Progenitor cell of endocrine pancreas (in vitro differentiated cells): ENCODE measurements at regions not wholly inside any gene's neighbourhood (a gene's known extent, or its start where the extent isn't known, plus 50 kb on each side); places are given as distances from the start of the nearest gene placed in this dataset.

Experiments
- DNase-seq: peaks from one replicate; pipeline ENCODE4 v3.0.0; 2021; ENCODE audit warnings: low spot score; ENCODE audit not compliant: unreplicated experiment
- H3K27ac Mint-ChIP-seq: 2 replicates; pipeline ENCODE4 v1.8.0; 2021; ENCODE audit warnings: mild to moderate bottlenecking, moderate library complexity, mixed read lengths
- H3K27me3 Mint-ChIP-seq: 2 replicates; pipeline ENCODE4 v1.8.0; 2021; ENCODE audit warnings: mixed read lengths
- H3K36me3 Mint-ChIP-seq: 2 replicates; pipeline ENCODE4 v1.8.0; 2022; ENCODE audit warnings: mixed read lengths; ENCODE audit not compliant: insufficient read depth
- H3K4me1 Mint-ChIP-seq: 2 replicates; pipeline ENCODE4 v1.8.0; 2021; ENCODE audit warnings: low read depth, mixed read lengths
- H3K4me3 Mint-ChIP-seq: 2 replicates; pipeline ENCODE4 v1.8.0; 2021; ENCODE audit warnings: low read depth, mild to moderate bottlenecking, moderate library complexity, mixed read lengths
- H3K9me3 Mint-ChIP-seq: 2 replicates; pipeline ENCODE4 v1.8.0; 2021; ENCODE audit warnings: low read depth, mixed read lengths
- CTCF ChIP-seq: fragments of 200-600 bp; sonication (generic); IDR thresholded peaks from one replicate; pipeline ENCODE4 v1.5.0; 2021; ENCODE audit warnings: antibody characterized with exemption, mild to moderate bottlenecking; ENCODE audit not compliant: unreplicated experiment

GRCh38 chr2:204205082-204205481 is 268.5 kb downstream of the ICOS start:
- Mint-ChIP-seq H3K27me3 (peaks cover 28% of the 10 kb centered on the region), H3K9me3 (no peaks in the 10 kb centered on the region), H3K4me3 (no peak overlapping the region), H3K27ac (no peak overlapping the region), H3K36me3 (no peaks in the 10 kb centered on the region), H3K4me1 (no peaks in the 10 kb centered on the region)
- no peak for DNase-seq
- TF ChIP-seq CTCF: no peak

DNA sequence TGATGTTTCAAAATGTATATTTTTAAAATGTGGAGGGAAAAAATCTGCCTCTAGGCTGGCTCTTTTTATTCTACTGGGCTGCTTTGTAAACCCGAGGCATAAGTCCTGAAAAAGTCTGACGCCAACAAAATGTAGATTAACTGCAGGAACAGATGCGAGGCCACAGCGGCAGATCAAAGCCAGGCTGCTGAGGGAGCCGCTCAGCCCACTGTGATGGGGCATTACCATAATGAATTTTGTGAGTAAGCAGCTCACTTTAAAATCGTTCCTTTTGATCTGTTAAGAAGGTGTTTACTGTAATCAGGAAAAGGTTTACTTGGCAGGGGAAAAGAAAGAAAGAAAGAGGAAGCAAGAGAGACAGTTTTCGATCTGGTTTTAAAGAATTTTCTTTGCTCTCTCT is 269.0 kb downstream of the ICOS start:
- no peaks in the 10 kb centered on the region for H3K4me1 Mint-ChIP-seq
- H3K27ac Mint-ChIP-seq: no peak overlapping the region
- H3K27me3 Mint-ChIP-seq: peaks cover 28% of the 10 kb centered on the region
- no peak for TF ChIP-seq CTCF
- no peaks in the 10 kb centered on the region for H3K9me3 Mint-ChIP-seq
- no peak overlapping the region for H3K4me3 Mint-ChIP-seq
- no peaks in the 10 kb centered on the region for H3K36me3 Mint-ChIP-seq
- no peak for DNase-seq

DNA sequence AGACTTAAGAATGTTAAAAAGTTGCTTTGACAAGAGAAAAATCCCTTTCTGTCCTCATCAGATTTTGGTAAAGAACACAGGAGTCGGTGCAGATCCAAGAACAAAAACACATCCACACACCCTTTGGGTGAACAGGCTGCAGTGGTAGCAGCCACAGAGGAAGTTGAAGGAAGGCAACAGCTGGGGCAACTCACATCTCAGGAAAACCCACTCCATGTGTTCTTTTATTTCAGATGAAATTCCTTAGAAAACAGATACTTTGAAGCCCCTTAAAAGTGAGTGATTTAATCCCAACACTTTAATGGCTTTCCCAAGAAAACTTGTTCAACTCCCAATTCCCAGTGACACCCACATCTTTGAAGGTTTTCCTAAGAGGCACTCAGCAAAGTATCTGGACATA is 271.3 kb downstream of the ICOS start:
- no peak for TF ChIP-seq CTCF
- DNase-seq: no peak
- Mint-ChIP-seq H3K27ac (no peak overlapping the region), H3K4me3 (no peak overlapping the region), H3K27me3 (peaks cover 28% of the 10 kb centered on the region), H3K9me3 (no peaks in the 10 kb centered on the region), H3K36me3 (no peaks in the 10 kb centered on the region), H3K4me1 (no peaks in the 10 kb centered on the region)

DNA sequence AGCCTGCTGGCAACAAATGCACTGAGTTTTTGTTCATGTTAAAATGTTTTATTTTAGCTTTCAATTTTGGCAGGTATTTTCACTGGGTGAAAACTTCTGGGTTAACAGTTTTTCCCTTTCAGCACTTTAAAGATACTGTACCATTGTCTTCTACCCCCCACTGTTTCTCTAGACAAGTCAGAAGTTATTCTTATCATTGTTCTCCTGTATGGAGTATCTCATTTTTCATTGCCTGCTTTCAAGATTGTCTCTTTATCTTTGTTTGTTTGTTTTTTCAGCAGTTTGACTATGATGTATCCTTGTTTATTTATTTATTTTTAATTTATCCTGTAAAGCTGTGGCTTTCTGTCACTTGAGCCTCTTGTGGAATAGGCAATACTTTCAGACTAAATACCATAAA is 277.0 kb downstream of the ICOS start:
- Mint-ChIP-seq H3K27me3 (no peaks in the 10 kb centered on the region), H3K4me3 (no peak overlapping the region), H3K4me1 (no peaks in the 10 kb centered on the region), H3K9me3 (peaks cover 17% of the 10 kb centered on the region), H3K27ac (no peak overlapping the region), H3K36me3 (peaks cover 3% of the 10 kb centered on the region)
- no peak for TF ChIP-seq CTCF
- no peak for DNase-seq

- DNase-seq: no peak
- H3K27ac Mint-ChIP-seq: no peak overlapping the region
- no peaks in the 10 kb centered on the region for H3K27me3 Mint-ChIP-seq
- H3K4me3 Mint-ChIP-seq: no peak overlapping the region
- no peaks in the 10 kb centered on the region for H3K4me1 Mint-ChIP-seq
- peaks cover 18% of the 10 kb centered on the region for H3K9me3 Mint-ChIP-seq
- H3K36me3 Mint-ChIP-seq: peaks cover 3% of the 10 kb centered on the region
- TF ChIP-seq CTCF: no peak
Measured at GRCh38 chr2:204218040-204218439, 281.5 kb downstream of the ICOS start.
